NCI-H2081 (cell line): ENCODE measurements at regions not wholly inside any gene's neighbourhood (a gene's known extent, or its start where the extent isn't known, plus 50 kb on each side); places are given as distances from the start of the nearest gene placed in this dataset.
"Not testable (repeated sequence)": the region's sequence is repeated elsewhere in the genome, so short reads cannot be mapped to it uniquely, and the experiment has no call there.

Experiments
- DNase-seq, 2 experiments: peaks; one replicate each; lab custom pipeline; 2025; lab: John Stamatoyannopoulos, UW

DNA sequence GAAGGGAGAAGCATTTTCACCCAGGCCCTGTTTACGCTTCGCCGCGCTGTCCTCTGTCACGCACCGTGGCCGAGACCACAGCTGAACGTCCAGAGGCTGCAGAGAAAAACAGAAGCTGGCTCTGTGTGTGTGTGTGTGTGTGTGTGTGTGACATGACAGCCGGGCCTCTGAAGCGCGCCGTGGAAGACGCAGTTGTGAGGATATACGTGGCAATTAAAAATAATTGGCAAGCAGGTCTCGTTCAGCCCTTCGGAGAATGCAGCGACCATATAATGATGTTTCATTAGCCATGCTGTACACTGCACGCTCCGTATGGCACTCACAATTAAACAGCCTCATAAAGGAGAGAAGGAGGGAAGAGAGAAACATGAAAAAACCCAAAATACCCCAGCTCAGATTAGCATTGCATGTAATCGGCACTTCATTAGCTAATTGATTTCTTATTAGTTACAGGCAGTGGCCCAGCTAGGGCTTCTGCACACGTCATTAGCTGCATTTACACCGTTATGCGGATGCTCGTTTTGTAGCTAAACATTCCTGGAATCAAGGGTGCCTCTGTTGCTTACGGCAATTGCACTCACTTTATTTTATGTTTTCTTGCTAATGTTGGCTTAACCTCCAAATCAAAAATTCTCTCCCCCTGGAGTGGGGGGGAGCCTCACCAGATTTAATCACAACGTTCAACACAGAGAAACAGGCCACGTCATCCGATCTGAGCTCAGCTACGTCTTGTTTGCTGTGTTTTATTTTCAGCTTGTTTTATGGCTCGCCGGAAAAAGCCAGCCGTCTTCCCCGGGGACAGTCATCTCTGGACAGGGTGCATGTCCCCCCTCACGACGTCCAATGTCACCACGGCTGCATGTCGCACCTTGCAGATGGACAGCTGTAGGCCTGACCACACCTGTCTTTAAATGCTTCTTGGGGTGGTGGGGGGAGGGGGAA lies 74.6 kb upstream of the SHOX start:
- no peak for DNase-seq

- DNase-seq, result not testable (repeated sequence)
Measured at GRCh38 chrX:557601-558000, 73.0 kb upstream of the SHOX start.

DNA sequence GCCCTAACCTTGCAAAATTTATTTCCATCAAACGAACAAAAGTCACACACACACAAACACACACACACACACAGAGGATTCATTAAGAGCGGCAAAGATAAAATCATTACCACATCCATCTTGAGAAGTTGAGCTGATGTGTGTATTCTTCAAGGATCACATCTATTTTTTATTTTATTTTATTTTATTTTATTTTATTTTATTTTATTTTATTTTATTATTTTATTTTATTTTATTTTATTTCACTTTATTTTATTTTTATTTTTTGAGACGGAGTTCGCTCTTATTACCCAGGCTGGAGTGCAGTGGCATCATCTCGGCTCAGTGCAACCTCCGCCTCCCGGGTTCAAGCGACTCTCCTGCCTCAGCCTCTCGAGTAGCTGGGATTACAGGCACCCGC lies 71.3 kb upstream of the SHOX start:
- DNase-seq, result not testable (repeated sequence)

DNA sequence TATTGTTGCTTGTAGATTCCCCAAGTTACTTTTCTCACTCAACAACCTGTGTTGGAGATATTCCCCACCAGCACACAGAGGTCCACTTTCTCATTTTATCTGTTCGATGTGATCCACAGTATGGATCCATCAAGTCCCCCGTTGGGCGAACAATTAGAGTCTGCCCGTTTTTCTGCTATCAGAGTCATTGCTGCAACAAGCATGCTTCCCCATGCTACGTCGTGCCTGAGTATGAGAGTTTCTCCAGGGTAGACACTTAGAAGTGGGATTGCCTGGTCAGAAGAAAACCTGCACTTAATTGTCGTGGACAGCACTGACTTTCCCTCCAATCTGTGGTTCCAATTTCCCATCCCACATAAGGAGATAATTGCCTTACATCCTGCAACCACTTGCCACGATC lies 62.7 kb upstream of the SHOX start:
- DNase-seq, result no peak

DNA sequence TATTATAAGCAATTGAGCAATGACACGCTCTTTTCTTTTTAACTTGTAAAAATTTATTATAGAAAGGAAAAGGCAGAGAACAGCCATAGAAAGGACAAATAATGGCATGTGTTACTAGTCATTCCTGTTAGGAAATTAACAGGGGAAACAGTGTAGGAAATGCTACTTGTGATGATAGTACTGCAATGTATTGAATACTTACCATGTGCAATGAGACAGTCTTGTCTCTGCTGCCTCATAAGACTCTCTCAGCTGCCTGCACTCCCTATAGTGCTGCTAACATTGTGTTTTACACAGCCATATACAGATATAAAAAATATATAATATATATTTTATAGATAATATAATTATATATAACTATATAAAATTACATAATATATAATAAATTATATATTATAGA lies 62.3 kb upstream of the SHOX start:
- no peak for DNase-seq

DNA sequence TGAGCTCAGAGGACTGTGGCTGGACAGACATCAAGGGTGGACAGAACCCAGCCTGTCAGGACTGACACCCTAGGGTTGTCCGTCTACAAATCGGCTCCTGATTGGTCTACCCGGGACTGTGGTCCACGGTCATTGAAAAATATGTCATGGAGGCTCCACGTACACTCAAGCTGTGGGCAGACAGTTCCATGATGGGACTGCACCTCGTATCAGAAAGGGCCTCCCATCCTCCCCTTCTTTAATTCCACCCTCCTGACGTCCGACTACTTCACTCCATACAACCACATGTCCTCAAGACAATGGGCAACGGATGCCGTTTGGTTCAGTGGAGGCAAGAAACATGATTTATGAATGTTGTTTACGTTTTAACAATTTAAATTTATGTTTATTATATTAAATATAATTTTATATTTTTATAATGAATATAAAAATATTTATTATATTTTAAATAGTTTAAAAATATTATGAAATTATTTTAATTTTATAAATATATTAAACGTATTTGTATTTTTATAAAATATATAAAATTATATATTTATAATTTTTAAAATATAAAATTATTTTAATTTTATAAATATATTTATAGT lies 58.0 kb upstream of the SHOX start:
- DNase-seq, result peak in 1 of 2 experiments; percentile 2

- no peak for DNase-seq
Measured at GRCh38 chrX:574251-574650, 56.3 kb upstream of the SHOX start.

DNA sequence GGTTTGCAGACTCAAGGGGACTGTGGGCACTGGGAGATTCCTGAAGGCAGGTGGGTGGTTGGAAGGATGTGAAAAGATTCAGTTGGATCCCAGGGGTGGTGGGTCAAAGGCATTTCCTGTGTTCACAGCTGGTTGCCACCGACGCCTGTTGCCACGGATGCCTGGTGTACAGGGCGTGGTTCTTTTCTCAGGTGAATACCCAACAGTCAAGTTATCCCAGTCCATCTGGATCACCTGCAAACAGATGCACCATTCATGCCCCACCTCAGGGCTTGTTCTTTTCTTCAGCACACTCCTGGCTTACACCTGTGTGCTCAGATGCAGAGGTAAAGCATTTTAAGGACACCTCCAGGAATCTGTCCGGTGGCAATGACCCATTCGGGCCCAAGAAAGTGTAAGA lies 55.8 kb upstream of the SHOX start:
- no peak for DNase-seq

DNA sequence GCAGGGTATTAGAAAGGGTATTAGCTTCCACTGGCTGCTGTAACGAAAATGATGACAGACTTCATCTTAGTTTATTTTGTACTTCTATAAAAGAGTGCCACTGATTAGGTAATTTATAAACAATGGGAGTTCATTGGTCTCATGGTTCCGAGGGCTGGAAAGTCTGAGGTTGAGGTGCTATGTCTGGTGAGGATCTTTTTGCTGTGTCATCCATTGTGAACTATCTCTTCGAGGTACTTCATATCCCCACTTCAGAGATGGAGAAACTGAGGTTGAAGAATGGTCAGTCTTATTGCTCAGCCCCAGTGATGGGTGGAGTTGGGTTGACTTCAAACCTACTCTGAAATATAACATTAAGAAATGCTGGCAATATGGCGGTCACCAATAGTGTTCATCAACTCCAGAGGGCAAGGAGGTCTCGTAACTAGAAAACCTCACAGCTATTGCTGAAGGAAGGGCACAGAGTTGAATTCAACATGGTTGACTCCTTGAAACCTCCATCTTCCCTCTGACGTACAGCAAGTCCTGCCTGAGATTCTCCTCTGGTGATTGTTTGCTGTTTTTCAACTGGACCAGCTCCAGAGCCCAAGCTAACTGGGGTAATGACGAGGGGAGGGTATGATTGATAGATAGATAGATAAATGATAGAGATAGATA lies 53.6 kb upstream of the SHOX start:
- no peak for DNase-seq

GRCh38 chrX:578531-578930 lies 52.1 kb upstream of the SHOX start:
- DNase-seq, result no peak

GRCh38 chrX:580030-580429 lies 50.6 kb upstream of the SHOX start:
- DNase-seq, result no peak
